ENCODE measurements at regions not wholly inside any gene's neighbourhood (a gene's known extent, or its start where the extent isn't known, plus 50 kb on each side); places are given as distances from the start of the nearest gene placed in this dataset.
"Not testable (repeated sequence)": the region's sequence is repeated elsewhere in the genome, so short reads cannot be mapped to it uniquely, and the experiment has no call there.

DNA sequence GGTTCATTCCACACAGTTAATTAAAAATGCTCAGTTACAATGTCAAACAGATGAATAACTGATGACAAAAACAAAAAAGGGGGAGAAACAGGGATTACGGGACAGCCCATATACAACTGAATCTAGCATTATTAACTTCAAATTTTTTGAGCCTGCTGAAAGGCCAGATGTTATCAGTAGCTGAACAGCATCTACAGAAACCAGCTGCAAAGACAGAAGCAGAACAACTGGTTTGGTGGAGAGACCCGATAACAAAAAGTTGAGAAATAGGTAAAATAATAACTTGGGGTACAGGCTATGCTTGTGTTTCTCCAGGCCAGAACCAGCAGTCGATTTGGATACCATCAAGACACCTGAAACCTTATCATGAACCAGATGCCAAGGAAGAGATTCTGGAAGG lies 109.8 kb downstream of the SEPTIN7 start:
- DNase-seq = not testable (repeated sequence)

DNA sequence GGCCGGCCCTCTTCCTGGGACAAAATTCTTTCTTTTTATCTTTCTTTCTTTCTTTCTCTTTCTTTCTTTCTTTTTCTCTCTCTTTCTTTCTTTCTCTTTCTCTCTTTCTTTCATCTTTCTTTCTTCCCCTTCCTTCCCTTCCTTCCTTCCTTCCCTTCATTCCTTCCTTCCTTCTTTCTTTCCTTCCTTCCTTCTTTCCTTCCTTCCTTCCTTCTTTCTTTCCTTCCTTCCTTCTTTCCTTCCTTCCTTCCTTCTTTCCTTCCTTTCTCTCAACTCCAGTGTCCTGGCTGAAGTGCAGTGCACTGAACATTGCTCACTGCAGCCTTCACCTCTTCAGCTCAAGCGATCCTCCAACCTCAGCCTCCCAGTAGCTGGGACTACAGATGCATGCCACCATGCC lies 112.5 kb downstream of the SEPTIN7 start:
- DNase-seq = not testable (repeated sequence)

- DNase-seq = not testable (repeated sequence)
Measured at GRCh38 chr7:35914214-35914613, 113.4 kb downstream of the SEPTIN7 start.

- DNase-seq = not testable (repeated sequence)
Measured at GRCh38 chr7:35915247-35915955, 114.5 kb downstream of the SEPTIN7 start.

DNA sequence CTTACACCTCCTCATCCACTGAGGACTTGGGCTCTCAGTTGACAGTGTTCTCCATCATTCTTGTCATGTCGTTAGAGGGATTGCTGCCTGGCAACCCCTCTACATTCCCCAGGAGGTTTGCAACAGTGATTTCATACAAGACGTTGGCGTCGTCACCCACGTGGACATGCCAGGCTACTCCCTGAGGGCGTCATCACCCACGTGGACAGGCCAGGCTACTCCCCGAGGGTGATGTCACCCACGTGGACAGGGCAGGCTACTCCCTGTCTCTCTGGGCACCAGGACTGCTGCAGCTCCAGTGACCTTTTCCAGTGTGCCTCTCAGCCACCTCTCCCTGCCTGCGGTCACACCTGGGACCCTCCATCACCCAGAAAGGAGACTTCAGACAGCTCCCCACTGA lies 117.4 kb downstream of the SEPTIN7 start:
- DNase-seq = not testable (repeated sequence)

GRCh38 chr7:35919607-35920006 lies 118.8 kb downstream of the SEPTIN7 start:
- DNase-seq = peak; percentile 50

DNA sequence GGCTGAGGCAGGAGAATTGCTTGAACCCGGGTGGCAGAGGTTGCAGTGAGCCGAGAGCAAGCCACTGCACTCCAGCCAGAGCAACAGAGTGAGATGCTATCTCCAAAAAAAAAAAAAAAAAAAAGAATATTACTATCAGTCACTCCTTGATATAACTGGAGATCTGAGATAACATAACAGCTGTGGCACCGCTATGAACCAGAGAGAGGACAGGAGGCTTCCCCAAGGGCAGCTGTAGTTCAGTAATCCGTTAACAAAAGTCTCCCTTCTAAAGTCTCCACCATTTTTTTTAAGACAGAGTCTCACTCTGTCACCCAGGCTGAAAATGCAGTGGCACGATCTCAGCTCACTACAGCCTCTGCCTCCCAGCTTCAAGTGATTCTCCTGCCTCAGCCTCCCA lies 120.5 kb downstream of the SEPTIN7 start:
- not testable (repeated sequence) for DNase-seq

DNA sequence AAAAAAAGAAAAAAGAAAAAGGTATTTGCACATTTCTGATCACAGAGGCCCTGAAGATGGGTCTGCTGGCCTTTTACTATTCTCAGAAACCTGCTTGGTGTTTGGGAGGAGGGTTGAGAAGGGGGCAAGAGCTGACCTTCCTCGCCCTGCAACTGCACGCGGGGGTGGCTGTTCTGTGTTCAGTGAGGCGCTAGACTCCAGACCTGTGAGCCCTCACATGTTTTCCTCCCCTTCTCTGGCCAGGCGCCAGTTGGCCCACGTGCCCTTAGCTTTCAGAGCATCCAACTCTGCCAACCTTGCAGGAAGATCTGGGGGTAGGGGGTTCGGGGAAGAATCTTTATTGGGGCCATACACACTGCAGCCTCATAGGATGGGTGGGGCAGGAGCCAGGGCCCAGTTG lies 123.8 kb downstream of the SEPTIN7 start:
- DNase-seq = not testable (repeated sequence)

- not testable (repeated sequence) for DNase-seq
Measured at GRCh38 chr7:35926966-35927365, 126.1 kb downstream of the SEPTIN7 start.

DNA sequence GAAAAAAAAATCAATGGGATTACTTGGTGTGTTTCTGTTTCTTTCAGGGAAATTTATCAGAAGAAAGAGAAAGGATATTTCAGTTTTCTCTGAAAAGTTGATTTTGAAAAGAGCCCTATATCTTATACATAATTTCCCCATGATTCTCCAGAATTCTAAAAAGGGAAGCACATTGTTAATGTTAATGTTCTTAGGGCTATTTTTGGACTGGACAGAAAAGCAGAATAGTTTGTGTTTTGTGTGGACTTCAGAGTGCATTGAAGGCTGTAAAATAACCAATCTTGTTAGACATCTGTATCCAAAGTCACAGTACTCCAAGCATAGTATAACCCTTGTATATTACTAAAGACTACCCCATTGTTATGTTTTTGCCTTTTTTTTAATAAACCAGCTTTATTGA lies 130.3 kb downstream of the SEPTIN7 start:
- not testable (repeated sequence) for DNase-seq

- DNase-seq = not testable (repeated sequence)
Measured at GRCh38 chr7:35931551-35931950, 130.7 kb downstream of the SEPTIN7 start.

DNA sequence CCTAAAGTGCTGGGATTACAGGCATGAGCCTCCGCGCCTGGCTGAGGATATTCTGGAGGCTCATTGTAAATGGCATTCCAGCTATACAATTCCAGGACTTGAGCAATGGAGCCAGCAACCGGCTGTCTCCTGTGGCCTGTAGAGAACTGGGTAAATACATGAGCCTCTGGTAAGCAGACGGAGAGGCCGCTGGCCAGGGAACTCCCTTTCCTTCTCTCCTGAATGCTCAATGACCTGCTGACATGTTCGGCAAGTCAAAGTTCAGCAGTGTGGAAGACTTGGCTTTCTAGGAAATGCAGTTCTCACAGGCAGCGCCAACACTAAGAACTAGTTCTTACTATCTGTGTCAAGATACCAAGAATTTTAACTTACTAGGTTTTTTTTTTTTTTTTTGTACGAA lies 139.8 kb downstream of the SEPTIN7 start:
- not testable (repeated sequence) for DNase-seq

DNA sequence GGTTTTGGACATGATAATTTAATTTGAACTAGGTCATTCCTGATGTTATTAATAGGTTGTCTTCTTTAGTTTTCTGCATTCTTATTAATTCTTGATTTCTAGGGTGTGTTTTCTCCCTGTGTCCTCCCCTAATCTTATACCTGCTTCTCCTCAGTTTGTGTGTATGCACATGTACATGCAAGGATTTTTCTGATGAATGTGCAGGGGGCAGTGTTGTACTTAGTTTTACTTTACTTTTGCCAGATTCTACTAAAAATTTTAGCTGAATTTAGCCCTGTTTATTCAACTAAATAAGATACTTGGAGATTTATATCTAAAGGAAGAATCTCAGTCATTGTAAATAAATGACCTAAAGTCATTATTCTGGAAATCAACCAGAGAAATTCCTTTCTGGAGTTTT lies 144.8 kb downstream of the SEPTIN7 start:
- DNase-seq = peak; percentile 3

GRCh38 chr7:35955735-35956134 lies 154.9 kb downstream of the SEPTIN7 start:
- not testable (repeated sequence) for DNase-seq

DNA sequence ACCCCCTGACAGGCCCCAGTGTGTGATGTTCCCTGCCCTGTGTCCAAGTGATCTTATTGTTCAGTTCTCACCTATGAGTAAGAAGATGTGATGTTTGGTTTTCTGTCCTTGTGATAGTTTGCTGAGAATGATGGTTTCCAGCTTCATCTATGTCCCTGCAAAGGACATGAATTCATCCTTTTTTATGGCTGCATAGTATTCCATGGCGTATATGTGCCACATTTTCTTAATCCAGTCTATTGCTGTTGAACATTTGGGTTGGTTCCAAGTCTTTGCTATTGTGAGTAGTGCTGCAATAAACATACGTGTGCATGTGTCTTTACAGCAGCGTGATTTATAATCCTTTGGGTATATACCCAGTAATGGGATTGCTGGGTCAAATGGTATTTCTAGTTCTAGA lies 156.1 kb downstream of the SEPTIN7 start:
- DNase-seq = not testable (repeated sequence)

DNA sequence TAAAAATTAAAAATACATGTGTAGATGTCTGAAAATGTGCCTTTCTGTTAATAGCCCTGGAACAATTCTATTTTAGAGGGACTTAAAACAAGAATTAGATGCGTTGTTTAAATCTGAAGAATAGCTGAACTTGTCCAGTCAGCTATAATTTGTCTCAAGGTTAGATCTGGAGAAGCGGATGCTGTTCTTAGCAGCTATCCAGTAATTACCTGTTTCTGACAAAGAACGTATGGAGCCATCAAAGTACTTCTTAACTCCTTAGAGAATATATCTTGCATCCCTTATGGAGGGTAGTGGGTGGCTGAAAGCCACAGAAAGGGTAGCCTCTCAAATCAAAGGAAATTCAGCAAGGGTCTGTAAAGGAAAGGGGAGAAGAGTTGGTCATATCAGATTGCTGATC lies 160.4 kb downstream of the SEPTIN7 start:
- DNase-seq = not testable (repeated sequence)

DNA sequence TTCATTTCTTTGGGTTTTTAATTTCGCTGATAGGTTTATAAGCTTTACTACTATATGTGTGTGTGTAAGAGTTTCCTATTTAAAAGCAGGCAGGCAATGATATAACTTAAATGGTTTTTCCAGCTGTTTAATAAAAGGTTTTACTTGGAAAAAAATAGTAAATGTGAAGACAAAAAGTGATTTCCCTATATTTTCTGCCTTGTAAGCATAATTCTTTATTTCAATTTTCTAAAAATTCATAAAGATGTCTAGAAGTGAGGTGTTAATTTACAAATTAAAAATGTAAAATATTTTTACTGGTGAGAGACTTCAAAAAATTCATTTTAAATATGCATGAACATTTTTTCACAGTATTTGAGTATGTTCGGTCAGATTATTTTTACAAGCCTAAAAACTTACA lies 161.8 kb downstream of the SEPTIN7 start:
- DNase-seq = not testable (repeated sequence)

DNA sequence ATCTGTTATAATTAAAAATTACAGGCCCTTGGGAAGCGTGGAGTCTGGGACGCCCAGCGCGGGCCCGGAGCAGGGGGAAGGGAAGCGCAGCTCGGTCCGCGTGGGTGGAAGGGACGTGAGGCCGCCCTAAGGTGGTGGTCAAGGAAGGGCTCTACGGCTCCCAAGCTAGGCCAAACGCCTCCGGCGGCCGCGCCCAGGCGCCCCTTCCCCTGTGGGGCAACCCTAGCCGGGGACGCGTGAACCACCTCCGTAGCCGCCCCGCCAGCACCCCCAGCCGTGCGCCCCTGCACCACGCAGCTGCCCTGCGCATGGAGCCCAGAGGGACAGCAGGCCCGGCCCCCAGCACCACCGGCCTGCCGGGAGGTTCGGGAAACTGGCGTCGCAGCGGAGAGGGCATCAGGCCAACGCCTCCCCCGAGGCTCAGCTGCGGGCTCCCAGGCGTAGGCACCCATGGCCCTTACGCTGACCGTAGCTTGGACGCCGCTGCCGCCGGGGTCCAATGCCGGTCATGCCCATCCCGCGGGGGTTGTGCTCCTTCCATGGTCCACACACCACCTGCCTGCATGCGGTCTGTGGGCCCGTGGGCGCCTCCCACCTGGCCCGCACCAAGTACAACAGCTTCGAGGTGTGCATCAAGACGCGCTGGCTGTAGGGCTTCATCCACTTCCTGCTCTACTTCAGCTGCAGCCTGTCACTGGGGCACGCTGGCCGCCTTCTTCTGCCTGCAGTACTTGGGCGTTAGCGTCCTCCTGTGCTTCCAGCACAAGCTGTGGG lies 166.7 kb downstream of the SEPTIN7 start:
- no peak for DNase-seq

DNA sequence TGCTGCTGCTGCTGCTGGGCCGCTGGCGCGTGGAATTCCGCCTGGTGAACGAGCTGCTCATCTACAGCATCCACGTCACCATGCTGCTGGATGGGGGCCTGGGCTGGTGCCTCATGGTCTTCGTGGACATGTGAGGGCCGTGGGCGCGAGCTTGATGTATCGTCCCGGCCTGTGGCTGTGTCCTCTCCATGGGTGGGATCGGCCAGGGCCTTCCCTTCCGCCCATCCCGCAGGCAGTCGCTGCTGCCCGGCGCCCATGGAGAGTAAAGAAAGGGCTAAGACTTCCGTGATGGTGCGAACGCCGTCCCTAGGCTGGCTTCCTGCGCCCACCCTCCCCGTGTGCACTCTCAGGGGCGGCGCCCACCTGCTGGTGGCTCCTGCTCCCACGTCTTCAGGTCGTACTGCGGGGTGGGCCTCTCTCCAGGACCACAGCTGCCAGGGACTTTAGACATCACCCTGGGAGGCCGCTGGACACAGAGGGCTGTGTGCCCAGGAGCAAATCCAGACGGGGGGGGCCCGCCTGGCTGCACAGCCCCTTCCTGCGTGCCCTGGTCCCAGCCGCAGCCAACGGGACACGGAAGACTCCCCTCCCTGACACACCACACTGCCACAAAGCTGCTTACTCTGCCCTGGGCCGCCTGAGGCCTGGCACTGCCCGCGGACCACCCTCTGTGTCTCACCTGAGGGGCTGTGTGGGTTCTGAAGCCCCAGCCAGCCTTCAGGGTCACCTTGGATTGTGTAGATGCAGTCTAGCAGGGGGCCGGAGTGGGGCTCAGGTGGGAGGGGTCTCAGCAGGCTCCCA lies 167.5 kb downstream of the SEPTIN7 start:
- DNase-seq = no peak

- DNase-seq = no peak
Measured at GRCh38 chr7:35969066-35969465, 168.2 kb downstream of the SEPTIN7 start.

DNA sequence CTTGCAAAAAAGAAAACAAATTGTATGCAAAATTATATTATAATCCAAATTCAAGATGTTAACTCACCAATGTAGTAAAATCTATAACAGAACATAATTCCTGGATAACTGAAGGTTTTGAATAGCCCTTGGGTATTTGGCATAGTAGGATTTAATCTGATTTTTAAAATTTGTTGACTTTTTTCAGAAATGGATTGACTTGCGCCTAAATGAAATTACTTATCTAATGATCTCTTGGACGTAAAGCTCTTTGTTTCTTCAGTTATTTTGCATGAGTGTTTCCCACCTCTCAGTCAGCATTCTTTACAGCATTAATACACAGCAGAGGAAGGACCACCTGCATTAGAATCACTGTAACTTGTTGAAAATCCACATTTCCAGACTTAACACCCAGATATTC lies 169.6 kb downstream of the SEPTIN7 start:
- DNase-seq = no peak

- DNase-seq = no peak
Measured at GRCh38 chr7:35971133-35971891, 170.5 kb downstream of the SEPTIN7 start.

Data from fibroblast of upper back skin (primary cell).